CD4-positive, alpha-beta T cell treated with Interleukin-1 beta for 1 hour (primary cell): ENCODE measurements at regions not wholly inside any gene's neighbourhood (a gene's known extent, or its start where the extent isn't known, plus 50 kb on each side); places are given as distances from the start of the nearest gene placed in this dataset.
"Not testable (repeated sequence)": the region's sequence is repeated elsewhere in the genome, so short reads cannot be mapped to it uniquely, and the experiment has no call there.

Experiments used
- DNase-seq, 2 donors: peaks; one replicate each; pipeline ENCODE4 v3.0.0-alpha.2; 2020 to 2022

GRCh38 chr2:111484097-111484496, 363.4 kb downstream of the BCL2L11 start:
- DNase-seq = not testable (repeated sequence)

GRCh38 chr2:111485895-111486294, 365.2 kb downstream of the BCL2L11 start:
- DNase-seq = not testable (repeated sequence)

- DNase-seq = not testable (repeated sequence)
Measured at GRCh38 chr2:111488451-111488850, 367.7 kb downstream of the BCL2L11 start.

GRCh38 chr2:111489460-111489859, 368.7 kb downstream of the BCL2L11 start:
- DNase-seq = not testable (repeated sequence)

- not testable (repeated sequence) for DNase-seq
Measured at GRCh38 chr2:111491181-111491580, 370.5 kb downstream of the BCL2L11 start.

GRCh38 chr2:111491614-111492013, 370.9 kb downstream of the BCL2L11 start:
- DNase-seq = not testable (repeated sequence)

- DNase-seq = not testable (repeated sequence)
Measured at GRCh38 chr2:111492995-111493719, 372.4 kb downstream of the BCL2L11 start.

- DNase-seq = not testable (repeated sequence)
Measured at GRCh38 chr2:111493720-111494078, 373.0 kb downstream of the BCL2L11 start.

- peak; percentile 44 for DNase-seq
Measured at GRCh38 chr2:111494288-111494980, 373.7 kb downstream of the BCL2L11 start.

- DNase-seq = not testable (repeated sequence)
Measured at GRCh38 chr2:111494981-111495315, 374.2 kb downstream of the BCL2L11 start.

GRCh38 chr2:111495636-111496035, 374.9 kb downstream of the BCL2L11 start:
- not testable (repeated sequence) for DNase-seq

GRCh38 chr2:111496176-111496575, 375.5 kb downstream of the BCL2L11 start:
- DNase-seq = not testable (repeated sequence)

- not testable (repeated sequence) for DNase-seq
Measured at GRCh38 chr2:111496860-111497259, 376.1 kb downstream of the BCL2L11 start.

- DNase-seq = not testable (repeated sequence)
Measured at GRCh38 chr2:111497270-111497669, 376.6 kb downstream of the BCL2L11 start.

- not testable (repeated sequence) for DNase-seq
Measured at GRCh38 chr2:111500536-111501062, 379.9 kb downstream of the BCL2L11 start.

GRCh38 chr2:111503844-111504570, 380.0 kb downstream of the ANAPC1 start:
- not testable (repeated sequence) for DNase-seq

GRCh38 chr2:111504571-111504942, 379.4 kb downstream of the ANAPC1 start:
- DNase-seq = not testable (repeated sequence)

- not testable (repeated sequence) for DNase-seq
Measured at GRCh38 chr2:111505267-111505666, 378.7 kb downstream of the ANAPC1 start.

- DNase-seq = not testable (repeated sequence)
Measured at GRCh38 chr2:111506936-111507335, 377.1 kb downstream of the ANAPC1 start.

- DNase-seq = not testable (repeated sequence)
Measured at GRCh38 chr2:111509225-111509869, 374.6 kb downstream of the ANAPC1 start.

GRCh38 chr2:111510384-111510783, 373.6 kb downstream of the ANAPC1 start:
- not testable (repeated sequence) for DNase-seq

- DNase-seq = not testable (repeated sequence)
Measured at GRCh38 chr2:111511062-111511461, 372.9 kb downstream of the ANAPC1 start.

- not testable (repeated sequence) for DNase-seq
Measured at GRCh38 chr2:111512378-111512777, 371.6 kb downstream of the ANAPC1 start.
